Progenitor cell of endocrine pancreas (in vitro differentiated cells): ENCODE measurements at regions not wholly inside any gene's neighbourhood (a gene's known extent, or its start where the extent isn't known, plus 50 kb on each side); places are given as distances from the start of the nearest gene placed in this dataset.
A peak's percentile ranks its signal among the peaks of the same experiment; 100 is the strongest.

Experiments
- DNase-seq: peaks from one replicate; pipeline ENCODE4 v3.0.0; 2021; ENCODE audit warnings: low spot score; ENCODE audit not compliant: unreplicated experiment
- H3K27ac Mint-ChIP-seq: 2 replicates; pipeline ENCODE4 v1.8.0; 2021; ENCODE audit warnings: mild to moderate bottlenecking, moderate library complexity, mixed read lengths
- H3K27me3 Mint-ChIP-seq: 2 replicates; pipeline ENCODE4 v1.8.0; 2021; ENCODE audit warnings: mixed read lengths
- H3K36me3 Mint-ChIP-seq: 2 replicates; pipeline ENCODE4 v1.8.0; 2022; ENCODE audit warnings: mixed read lengths; ENCODE audit not compliant: insufficient read depth
- H3K4me1 Mint-ChIP-seq: 2 replicates; pipeline ENCODE4 v1.8.0; 2021; ENCODE audit warnings: low read depth, mixed read lengths
- H3K4me3 Mint-ChIP-seq: 2 replicates; pipeline ENCODE4 v1.8.0; 2021; ENCODE audit warnings: low read depth, mild to moderate bottlenecking, moderate library complexity, mixed read lengths
- H3K9me3 Mint-ChIP-seq: 2 replicates; pipeline ENCODE4 v1.8.0; 2021; ENCODE audit warnings: low read depth, mixed read lengths
- TF ChIP-seq, protein P1 (sequence below): fragments of 200-600 bp; sonication (generic); IDR thresholded peaks from one replicate; pipeline ENCODE4 v1.5.0; 2021; ENCODE audit warnings: antibody characterized with exemption, mild to moderate bottlenecking; ENCODE audit not compliant: unreplicated experiment

DNA sequence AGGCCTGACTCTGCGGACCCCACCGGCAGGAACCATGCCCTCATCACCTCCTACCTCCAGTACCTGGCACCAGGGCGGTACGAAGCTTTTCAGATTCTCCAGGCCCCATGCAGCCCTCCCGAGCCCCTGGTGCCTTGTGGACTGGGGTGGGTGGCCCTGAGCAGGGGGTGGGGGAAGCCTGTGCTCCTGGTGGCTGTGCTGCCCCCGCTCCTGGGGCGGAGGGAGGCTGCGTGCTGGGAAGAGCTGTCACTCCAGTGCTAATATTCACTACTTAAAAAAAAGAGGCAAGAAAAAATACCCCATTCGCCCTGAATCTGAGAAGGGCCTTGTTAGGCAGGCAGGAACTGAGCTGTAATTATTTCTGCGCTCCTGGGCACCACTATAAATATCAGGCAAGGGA is 111.8 kb downstream of the ENGASE start:
- no peaks in the 10 kb centered on the region for H3K36me3 Mint-ChIP-seq
- peaks cover 2% of the 10 kb centered on the region for H3K4me1 Mint-ChIP-seq
- no peak for DNase-seq
- TF ChIP-seq, protein P1, sequence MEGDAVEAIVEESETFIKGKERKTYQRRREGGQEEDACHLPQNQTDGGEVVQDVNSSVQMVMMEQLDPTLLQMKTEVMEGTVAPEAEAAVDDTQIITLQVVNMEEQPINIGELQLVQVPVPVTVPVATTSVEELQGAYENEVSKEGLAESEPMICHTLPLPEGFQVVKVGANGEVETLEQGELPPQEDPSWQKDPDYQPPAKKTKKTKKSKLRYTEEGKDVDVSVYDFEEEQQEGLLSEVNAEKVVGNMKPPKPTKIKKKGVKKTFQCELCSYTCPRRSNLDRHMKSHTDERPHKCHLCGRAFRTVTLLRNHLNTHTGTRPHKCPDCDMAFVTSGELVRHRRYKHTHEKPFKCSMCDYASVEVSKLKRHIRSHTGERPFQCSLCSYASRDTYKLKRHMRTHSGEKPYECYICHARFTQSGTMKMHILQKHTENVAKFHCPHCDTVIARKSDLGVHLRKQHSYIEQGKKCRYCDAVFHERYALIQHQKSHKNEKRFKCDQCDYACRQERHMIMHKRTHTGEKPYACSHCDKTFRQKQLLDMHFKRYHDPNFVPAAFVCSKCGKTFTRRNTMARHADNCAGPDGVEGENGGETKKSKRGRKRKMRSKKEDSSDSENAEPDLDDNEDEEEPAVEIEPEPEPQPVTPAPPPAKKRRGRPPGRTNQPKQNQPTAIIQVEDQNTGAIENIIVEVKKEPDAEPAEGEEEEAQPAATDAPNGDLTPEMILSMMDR: no peak
- no peaks in the 10 kb centered on the region for H3K9me3 Mint-ChIP-seq
- no peak overlapping the region for H3K27ac Mint-ChIP-seq
- peaks cover 82% of the 10 kb centered on the region for H3K27me3 Mint-ChIP-seq
- no peak overlapping the region for H3K4me3 Mint-ChIP-seq

GRCh38 chr17:79185671-79186070 is 111.0 kb downstream of the ENGASE start:
- H3K36me3 Mint-ChIP-seq: no peaks in the 10 kb centered on the region
- TF ChIP-seq, protein P1: no peak
- peaks cover 82% of the 10 kb centered on the region for H3K27me3 Mint-ChIP-seq
- DNase-seq: no peak
- no peak overlapping the region for H3K27ac Mint-ChIP-seq
- H3K4me1 Mint-ChIP-seq: peaks cover 2% of the 10 kb centered on the region
- H3K4me3 Mint-ChIP-seq: no peak overlapping the region
- no peaks in the 10 kb centered on the region for H3K9me3 Mint-ChIP-seq

- H3K36me3 Mint-ChIP-seq: no peaks in the 10 kb centered on the region
- DNase-seq: no peak
- H3K4me1 Mint-ChIP-seq: peaks cover 2% of the 10 kb centered on the region
- H3K9me3 Mint-ChIP-seq: no peaks in the 10 kb centered on the region
- TF ChIP-seq, protein P1: no peak
- no peak overlapping the region for H3K27ac Mint-ChIP-seq
- peak overlapping the region; percentile 35 for H3K4me3 Mint-ChIP-seq
- peaks cover 85% of the 10 kb centered on the region for H3K27me3 Mint-ChIP-seq
These were observed 109.6 kb downstream of the ENGASE start for GRCh38 chr17:79184219-79184618.

- peak; percentile 30 for DNase-seq
- Mint-ChIP-seq H3K27ac (no peak overlapping the region), H3K9me3 (no peaks in the 10 kb centered on the region), H3K36me3 (no peaks in the 10 kb centered on the region), H3K4me1 (peaks cover 2% of the 10 kb centered on the region), H3K27me3 (peaks cover 85% of the 10 kb centered on the region), H3K4me3 (peak overlapping the region; percentile 72)
- TF ChIP-seq, protein P1: no peak
These were observed 108.9 kb downstream of the ENGASE start for GRCh38 chr17:79183293-79184158.

- TF ChIP-seq, protein P1: no peak
- Mint-ChIP-seq H3K4me3 (no peak overlapping the region), H3K27me3 (peaks cover 85% of the 10 kb centered on the region), H3K36me3 (no peaks in the 10 kb centered on the region), H3K9me3 (no peaks in the 10 kb centered on the region), H3K27ac (no peak overlapping the region), H3K4me1 (peaks cover 2% of the 10 kb centered on the region)
- DNase-seq: no peak
These were observed 108.3 kb downstream of the ENGASE start for GRCh38 chr17:79183043-79183292.
